ENCODE measurements at regions not wholly inside any gene's neighbourhood (a gene's known extent, or its start where the extent isn't known, plus 50 kb on each side); places are given as distances from the start of the nearest gene placed in this dataset.

DNA sequence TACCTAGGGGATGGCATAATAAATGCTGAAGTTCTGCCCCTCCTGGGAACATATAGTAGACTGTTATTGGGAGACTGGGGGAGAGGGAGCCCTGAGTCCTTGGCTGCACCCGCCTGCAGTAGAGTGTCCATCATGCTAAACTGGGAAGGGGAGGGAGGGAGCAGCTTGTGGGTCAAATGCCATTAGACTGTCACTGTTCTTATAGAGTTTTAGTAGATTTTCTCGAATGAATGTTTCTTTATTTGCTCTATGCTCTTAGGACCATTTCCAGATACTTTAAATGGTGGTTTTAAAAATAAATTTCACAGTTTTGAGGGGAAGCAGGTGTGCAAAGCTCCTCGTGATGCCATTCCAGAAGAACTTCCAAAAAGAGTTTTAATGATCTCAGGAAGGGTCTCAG is 111.6 kb upstream of the USP9X start:
- Histone ChIP-seq H3K27ac (no peak overlapping the region), H3K4me3 (no peak overlapping the region), H3K4me1 (no peaks in the 10 kb centered on the region), H3K36me3 (no peaks in the 10 kb centered on the region), H3K9me3 (peaks cover 0 to 21% (median 0%) of the 10 kb centered on the region in 11 donors), H3K27me3 (peaks cover 0 to 34% (median 0%) of the 10 kb centered on the region in 7 donors)
- TF ChIP-seq, protein P1, sequence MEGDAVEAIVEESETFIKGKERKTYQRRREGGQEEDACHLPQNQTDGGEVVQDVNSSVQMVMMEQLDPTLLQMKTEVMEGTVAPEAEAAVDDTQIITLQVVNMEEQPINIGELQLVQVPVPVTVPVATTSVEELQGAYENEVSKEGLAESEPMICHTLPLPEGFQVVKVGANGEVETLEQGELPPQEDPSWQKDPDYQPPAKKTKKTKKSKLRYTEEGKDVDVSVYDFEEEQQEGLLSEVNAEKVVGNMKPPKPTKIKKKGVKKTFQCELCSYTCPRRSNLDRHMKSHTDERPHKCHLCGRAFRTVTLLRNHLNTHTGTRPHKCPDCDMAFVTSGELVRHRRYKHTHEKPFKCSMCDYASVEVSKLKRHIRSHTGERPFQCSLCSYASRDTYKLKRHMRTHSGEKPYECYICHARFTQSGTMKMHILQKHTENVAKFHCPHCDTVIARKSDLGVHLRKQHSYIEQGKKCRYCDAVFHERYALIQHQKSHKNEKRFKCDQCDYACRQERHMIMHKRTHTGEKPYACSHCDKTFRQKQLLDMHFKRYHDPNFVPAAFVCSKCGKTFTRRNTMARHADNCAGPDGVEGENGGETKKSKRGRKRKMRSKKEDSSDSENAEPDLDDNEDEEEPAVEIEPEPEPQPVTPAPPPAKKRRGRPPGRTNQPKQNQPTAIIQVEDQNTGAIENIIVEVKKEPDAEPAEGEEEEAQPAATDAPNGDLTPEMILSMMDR (IDR thresholded peaks at IDR 0.05): no peak
- intact Hi-C loops (cut with DNase I): no loop called here
- 76 to 83% methylated on average over 3 of the region's 3 CpGs for WGBS, 2 donors
- no peak for DNase-seq
- no peak for ATAC-seq

DNA sequence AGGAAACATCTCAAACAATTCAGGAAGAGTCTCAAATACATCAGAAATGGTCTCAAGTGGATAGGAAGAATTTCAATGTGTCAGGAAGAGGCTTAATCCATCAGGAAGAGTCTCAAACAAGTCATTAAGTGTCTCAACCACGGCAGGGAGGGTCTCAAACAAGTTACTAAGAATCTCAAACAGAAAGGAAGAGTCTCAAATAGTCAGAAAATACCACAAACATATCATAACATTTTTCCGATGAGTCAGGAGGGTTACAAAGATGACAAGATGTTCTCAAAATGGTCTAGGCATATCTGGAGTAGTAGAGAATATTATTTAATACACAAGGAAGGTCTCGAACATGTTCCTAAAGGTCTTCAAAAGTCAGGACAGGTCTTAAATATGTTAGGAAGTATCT is 109.3 kb upstream of the USP9X start:
- H3K4me1 ChIP-seq: no peaks in the 10 kb centered on the region
- peaks cover 0 to 40% (median 0%) of the 10 kb centered on the region in 7 donors for H3K27me3 ChIP-seq
- 78 to 92% methylated on average over 3 of the region's 3 CpGs for WGBS, 2 donors
- H3K27ac ChIP-seq: no peak overlapping the region
- no peak overlapping the region for H3K4me3 ChIP-seq
- peaks cover 0 to 21% (median 0%) of the 10 kb centered on the region in 11 donors for H3K9me3 ChIP-seq
- intact Hi-C loops (cut with DNase I): no loop called here
- ATAC-seq: no peak
- no peak for DNase-seq
- H3K36me3 ChIP-seq: no peaks in the 10 kb centered on the region
- TF ChIP-seq, protein P1 (IDR thresholded peaks at IDR 0.05): no peak

DNA sequence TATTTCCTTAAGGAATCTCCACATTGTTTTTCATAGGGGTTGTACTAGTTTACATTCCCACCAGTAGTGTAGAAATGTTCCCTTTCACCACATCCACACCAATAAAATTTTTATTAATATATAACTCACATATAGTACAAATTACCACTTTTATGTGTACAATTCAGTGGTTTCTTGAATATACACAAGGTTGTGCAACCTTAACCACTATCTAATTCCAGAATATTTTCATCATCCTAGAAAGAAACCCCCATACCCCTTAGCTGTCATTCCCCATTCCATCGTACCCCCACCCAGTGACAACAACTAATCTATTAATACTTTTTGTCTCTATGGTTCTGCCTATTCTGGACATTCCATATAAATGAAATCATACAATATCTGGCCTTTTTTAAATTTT is 108.3 kb upstream of the USP9X start:
- DNase-seq (no peak), ATAC-seq (no peak)
- no peaks in the 10 kb centered on the region for H3K4me1 ChIP-seq
- H3K36me3 ChIP-seq: no peaks in the 10 kb centered on the region
- H3K27ac ChIP-seq: no peak overlapping the region
- TF ChIP-seq, protein P1 (IDR thresholded peaks at IDR 0.05): no peak
- WGBS, 2 donors: 94 to 100% methylated on average over 1 of the region's 1 CpG
- H3K27me3 ChIP-seq: peaks cover 0 to 37% (median 0%) of the 10 kb centered on the region in 7 donors
- H3K4me3 ChIP-seq: no peak overlapping the region
- H3K9me3 ChIP-seq: peaks cover 0 to 18% (median 0%) of the 10 kb centered on the region in 11 donors
- intact Hi-C loops (cut with DNase I): no loop called here

DNA sequence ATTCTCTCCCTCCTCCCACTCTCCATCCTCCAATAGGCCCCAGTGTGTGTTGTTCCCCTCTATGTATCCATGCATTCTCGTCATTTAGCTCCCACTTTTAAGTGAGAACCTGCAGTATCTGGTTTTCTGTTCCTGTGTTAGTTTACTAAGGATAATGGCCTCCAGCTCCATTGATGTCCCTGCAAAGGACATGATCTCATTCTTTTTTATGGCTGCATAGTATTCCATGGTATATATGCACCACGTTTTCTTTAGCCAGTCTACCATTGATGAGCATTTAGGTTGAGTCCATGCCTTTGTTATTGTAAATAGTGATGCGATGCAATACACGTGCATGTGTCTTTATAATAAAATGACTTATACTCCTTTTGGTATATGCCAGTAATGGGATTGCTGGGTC is 100.3 kb upstream of the USP9X start:
- ATAC-seq: no peak
- TF ChIP-seq, protein P1 (IDR thresholded peaks at IDR 0.05): no peak
- Histone ChIP-seq H3K4me1 (no peaks in the 10 kb centered on the region), H3K27me3 (peaks cover 0 to 35% (median 0%) of the 10 kb centered on the region in 7 donors), H3K4me3 (no peak overlapping the region), H3K27ac (no peak overlapping the region), H3K36me3 (no peaks in the 10 kb centered on the region), H3K9me3 (peaks cover 0 to 7% (median 0%) of the 10 kb centered on the region in 11 donors)
- WGBS, 2 donors: 94 to 99% methylated on average over 4 of the region's 4 CpGs
- no peak for DNase-seq
- intact Hi-C loops (cut with DNase I): no loop called here

Data from heart right ventricle (tissue), 16 donors.